NCI-H69 (cell line): ENCODE measurements at regions not wholly inside any gene's neighbourhood (a gene's known extent, or its start where the extent isn't known, plus 50 kb on each side); places are given as distances from the start of the nearest gene placed in this dataset.
A peak's percentile ranks its signal among the peaks of the same experiment; 100 is the strongest.

Source experiments
- DNase-seq: peaks from one replicate; lab custom pipeline; 2025; lab: John Stamatoyannopoulos, UW

DNA sequence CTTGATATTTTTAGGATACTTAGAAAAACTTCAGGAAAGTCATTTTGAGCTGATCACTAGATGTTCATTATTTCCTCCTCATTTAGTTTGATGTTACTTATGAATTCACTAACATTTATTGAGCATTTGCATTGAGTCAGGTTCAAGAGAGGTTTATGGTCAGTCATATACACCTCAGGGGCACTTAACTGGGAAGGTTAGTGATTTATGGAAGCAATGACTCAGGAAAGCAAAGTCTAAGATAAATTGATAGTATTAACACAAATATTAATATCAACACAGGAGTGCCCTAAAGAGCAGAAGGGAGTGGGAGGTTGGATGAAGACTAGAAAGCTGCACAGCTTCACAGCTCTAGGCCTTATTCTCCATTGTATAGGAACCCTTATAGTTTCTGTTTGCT is 177.0 kb upstream of the TNFAIP3 start:
- no peak for DNase-seq

DNA sequence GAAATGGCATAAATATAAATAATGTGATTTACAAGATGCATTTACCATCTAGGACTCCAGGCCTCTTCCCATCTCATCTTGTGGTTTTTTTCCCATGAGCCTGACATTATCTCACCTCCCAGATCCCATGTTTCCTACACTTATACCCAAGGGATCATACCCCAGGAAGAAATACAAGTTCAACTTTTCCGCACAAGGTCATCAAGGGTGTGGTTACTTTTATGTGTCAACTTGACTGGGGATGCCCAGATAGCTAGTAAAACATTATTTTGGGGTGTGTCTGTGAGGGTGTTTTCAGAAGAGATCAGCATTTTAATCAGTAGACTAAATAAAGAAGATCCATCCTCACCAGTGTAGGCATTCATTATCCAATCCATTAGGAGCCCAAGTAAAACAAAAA is 176.3 kb upstream of the TNFAIP3 start:
- no peak for DNase-seq

GRCh38 chr6:137692308-137692707 is 174.8 kb upstream of the TNFAIP3 start:
- DNase-seq, result no peak

- DNase-seq, result no peak
Measured at GRCh38 chr6:137692806-137693205, 174.3 kb upstream of the TNFAIP3 start.

GRCh38 chr6:137693711-137694110 is 173.3 kb upstream of the TNFAIP3 start:
- DNase-seq, result no peak

GRCh38 chr6:137696765-137697164 is 170.3 kb upstream of the TNFAIP3 start:
- DNase-seq, result no peak

GRCh38 chr6:137697267-137697938 is 169.7 kb upstream of the TNFAIP3 start:
- DNase-seq, result no peak

- no peak for DNase-seq
Measured at GRCh38 chr6:137698636-137699030, 168.4 kb upstream of the TNFAIP3 start.

- DNase-seq, result no peak
Measured at GRCh38 chr6:137699031-137699683, 167.9 kb upstream of the TNFAIP3 start.

DNA sequence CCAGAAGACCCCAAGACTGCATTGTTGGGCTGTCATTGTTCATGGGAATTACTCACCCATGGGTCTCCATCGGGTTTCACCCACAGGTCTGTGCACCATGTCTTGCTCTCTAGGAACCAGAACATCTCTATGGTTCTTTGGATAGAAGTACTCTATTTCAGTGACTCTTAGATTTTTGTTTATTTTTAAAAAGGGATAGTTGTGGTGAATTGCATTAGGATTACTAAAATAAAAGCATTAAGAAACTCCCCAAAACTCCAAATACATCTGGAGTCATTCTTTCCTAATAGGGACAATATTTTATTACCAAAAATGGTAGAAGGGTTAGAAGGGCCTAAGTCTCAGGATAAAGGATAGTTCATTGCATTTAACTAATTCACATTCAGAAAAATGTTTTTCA is 166.9 kb upstream of the TNFAIP3 start:
- no peak for DNase-seq

GRCh38 chr6:137700751-137701477 is 166.1 kb upstream of the TNFAIP3 start:
- no peak for DNase-seq

- no peak for DNase-seq
Measured at GRCh38 chr6:137701942-137702341, 165.1 kb upstream of the TNFAIP3 start.

DNA sequence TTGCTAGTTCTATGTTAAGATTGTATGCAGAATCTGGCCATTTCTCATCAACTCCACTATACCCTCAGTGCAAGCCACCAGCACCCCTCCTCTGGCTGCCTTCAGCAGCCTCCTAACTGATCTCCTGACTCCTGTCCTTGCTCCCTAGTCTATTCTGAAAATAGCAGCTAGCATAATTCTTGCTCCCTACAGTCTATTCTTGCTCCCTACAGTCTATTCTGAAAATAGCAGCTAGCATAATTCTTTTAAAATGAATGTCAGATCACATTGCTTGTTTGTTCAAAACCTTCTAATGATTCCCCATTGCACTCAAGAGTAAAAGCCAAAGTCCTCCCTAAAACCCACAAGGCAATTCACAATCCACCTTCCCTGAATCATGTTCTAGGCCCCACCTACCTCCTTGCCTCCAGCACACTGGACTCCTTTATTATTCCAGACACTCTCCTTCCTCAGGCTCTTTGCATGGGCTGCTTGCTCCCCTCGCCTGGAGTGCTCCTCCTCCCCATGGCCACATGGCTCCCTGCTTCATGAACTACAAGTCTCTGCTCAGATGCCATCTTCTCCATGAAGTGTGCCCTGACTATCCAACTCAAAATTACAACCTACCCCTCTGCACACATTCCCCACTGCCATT is 164.2 kb upstream of the TNFAIP3 start:
- DNase-seq, result peak; percentile 10

DNA sequence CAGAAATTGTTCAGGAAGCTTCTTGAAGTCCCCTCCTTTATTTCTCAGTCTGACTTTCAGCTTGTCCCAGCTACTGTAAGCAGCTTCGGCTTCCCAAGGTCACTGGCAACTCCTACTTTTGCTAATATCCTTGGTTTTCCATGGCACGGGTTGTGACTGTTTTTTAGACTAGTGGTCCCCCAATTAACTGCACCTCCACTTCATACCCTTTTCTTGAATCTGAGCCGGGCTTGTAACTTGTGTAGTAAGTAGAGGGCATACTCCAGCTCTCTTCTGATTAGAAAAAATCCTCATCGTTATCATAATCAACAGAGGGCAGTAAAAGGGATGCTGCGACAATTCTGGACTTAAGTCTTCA is 162.3 kb upstream of the TNFAIP3 start:
- no peak for DNase-seq

DNA sequence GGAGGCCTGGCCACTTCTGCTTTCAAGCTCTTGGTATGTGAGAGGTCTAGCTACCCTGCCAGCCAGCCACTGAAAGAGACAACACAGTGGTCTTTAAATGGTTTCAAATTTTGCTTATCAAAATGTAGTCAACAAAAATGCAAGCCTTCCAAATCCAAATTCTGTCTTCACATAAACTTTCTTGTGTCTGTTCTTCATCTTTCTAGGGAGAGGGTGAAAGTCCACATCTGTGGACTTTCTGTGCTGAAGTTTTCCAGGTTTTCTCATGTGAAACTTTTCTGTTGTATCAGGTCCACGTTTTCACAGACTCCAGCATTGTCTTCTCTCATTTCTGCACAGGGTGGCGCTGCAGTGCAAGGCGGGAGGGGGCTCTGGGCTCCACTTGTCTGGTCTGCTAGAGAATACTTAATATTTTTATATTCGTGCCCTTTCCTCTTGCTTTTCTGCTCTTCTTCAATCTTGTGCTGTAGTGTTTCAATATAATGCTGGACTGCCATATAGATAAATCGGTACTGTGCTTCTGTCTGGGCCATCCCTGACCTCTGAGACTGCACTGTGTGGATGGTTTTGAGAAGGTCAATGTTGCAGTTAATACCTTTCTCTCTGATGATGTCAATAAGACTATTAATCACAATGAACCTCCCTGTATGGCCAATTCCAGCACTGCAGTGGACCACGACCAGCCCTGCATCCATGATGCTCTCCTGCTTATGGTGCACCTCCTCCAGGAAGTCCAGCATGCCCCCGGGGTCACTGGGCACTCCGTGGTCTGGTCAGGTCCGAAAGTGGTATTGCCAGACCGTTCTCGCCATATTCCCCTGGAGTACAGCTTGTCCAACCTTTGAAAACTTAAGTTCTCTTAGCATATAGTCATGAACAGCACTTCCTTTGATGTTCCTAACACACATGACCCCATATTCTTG is 161.6 kb upstream of the TNFAIP3 start:
- DNase-seq, result peak; percentile 64

GRCh38 chr6:137706083-137706750 is 160.8 kb upstream of the TNFAIP3 start:
- DNase-seq, result no peak

DNA sequence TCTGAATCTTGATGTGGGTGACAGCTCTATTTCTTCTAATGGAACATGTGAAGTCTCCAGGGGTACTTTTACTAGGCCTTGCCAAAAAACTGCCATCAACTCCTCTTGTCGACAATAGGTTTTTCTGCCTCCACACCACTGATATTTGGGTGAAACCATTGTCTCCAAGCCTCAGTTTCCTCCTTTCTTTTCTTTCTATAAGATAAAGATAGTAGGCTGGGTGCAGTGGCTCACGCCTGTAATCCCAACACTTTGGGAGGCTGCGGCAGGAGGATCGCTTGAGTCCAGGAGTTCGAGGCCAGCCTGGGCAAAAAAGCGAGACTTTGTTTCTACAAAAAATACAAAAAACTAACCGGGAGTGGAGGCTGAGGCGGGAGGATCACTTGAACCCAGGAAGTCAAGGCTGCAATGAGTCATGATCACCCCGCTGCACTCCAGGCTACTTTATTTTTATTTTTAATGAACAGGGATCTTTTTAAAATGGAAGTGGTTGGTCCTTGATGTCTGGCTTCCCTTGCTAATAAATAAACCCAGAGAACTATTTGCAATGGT is 159.9 kb upstream of the TNFAIP3 start:
- DNase-seq, result no peak

DNA sequence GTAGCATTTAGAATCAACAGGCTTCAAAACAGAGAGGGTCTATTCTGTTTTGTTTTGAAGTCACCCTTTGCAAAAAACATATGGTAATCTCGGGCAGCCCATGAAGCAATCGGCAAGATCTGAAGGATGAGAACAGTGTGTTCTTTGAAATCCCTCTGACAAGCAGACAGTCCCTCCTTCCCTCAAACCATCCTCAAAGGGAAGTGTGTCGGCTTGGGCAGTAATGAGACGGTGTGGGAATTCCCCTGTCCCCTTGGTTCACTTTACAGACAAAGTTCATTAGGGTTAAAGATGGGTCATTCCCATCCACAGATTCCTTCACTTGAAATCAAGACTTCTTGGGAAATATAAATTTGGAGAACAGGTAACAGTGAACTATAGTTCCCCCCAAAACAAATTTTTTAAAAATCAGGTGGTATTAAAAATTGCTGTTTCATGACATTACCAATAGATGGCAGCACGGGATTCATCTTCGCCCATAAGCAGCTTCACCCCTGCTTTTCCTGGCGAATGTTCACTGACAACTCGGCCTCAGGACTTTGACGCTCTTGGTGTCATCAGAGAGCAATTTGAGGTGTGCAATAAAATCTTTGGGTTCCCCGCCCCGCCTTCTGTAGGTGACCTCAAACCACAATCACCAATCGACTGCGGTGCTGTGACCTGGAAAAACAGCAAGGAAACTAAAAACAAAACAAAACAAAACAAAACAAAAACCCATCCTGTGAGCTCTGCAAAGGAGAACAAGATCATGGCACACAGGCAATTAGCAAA is 159.3 kb upstream of the TNFAIP3 start:
- peak; percentile 88 for DNase-seq

GRCh38 chr6:137708481-137708880 is 158.6 kb upstream of the TNFAIP3 start:
- no peak for DNase-seq
